IMR-90 (cell line): ENCODE measurements at regions not wholly inside any gene's neighbourhood (a gene's known extent, or its start where the extent isn't known, plus 50 kb on each side); places are given as distances from the start of the nearest gene placed in this dataset.

Experiments used
- ATAC-seq: fragments of 200-7000 bp; cut with Tn5 transposase; 2 replicates; pipeline ENCODE4 v1.9.1; 2020; ENCODE audit warnings: low read depth, mild to moderate bottlenecking, moderate library complexity
- BruUV-seq: library from RNA; stranded (reverse); fragments of 400-500 nt; replicated peaks from 2 replicates; lab custom pipeline; 2021; lab: Mats Ljungman, UMichigan
- CTCF ChIA-PET: fragments of 300-600 bp; formaldehyde crosslinking; extraction: SDS; loops from one replicate; lab custom pipeline; 2021; ENCODE audit warnings: antibody characterized with exemption; lab: Yijun Ruan, JAX
- POLR2A ChIA-PET: fragments of 300-600 bp; sonication (Branson Sonifier 250); formaldehyde crosslinking; loops from one replicate; lab custom pipeline; 2022; ENCODE audit warnings: antibody characterized with exemption; ENCODE audit not compliant: unreplicated experiment; lab: Charles Lee
- DNase-seq: peaks from one replicate; pipeline ENCODE4 v3.0.0; 2013
- H2AFZ ChIP-seq: replicated peaks from 2 replicates; pipeline ENCODE3; 2013; ENCODE audit warnings: low read length, mild to moderate bottlenecking; ENCODE audit not compliant: poor library complexity
- H2AK5ac ChIP-seq: 2 replicates; pipeline ENCODE4 v1.6.1; 2013; ENCODE audit warnings: low read depth, low read length, inconsistent platforms
- H2AK9ac ChIP-seq: replicated peaks from 2 replicates; pipeline ENCODE3; 2013; ENCODE audit warnings: mild to moderate bottlenecking, low read depth, low read length, moderate library complexity; ENCODE audit not compliant: poor library complexity
- H2BK120ac ChIP-seq: 2 replicates; pipeline ENCODE4 v1.6.1; 2013; ENCODE audit warnings: low read depth, low read length, inconsistent platforms
- H2BK15ac ChIP-seq: 3 replicates; pipeline ENCODE4 v1.6.1; 2013; ENCODE audit warnings: low read depth, low read length, inconsistent platforms
- H2BK20ac ChIP-seq: 2 replicates; pipeline ENCODE4 v1.6.1; 2013; ENCODE audit warnings: low read depth, mild to moderate bottlenecking, inconsistent platforms, low read length, moderate library complexity
- H2BK5ac ChIP-seq: 2 replicates; pipeline ENCODE4 v1.6.1; 2013; ENCODE audit warnings: mild to moderate bottlenecking, low read depth, low read length, inconsistent platforms; ENCODE audit not compliant: poor library complexity, severe bottlenecking
- H3K14ac ChIP-seq: replicated peaks from 2 replicates; pipeline ENCODE4 v1.6.1; 2013; ENCODE audit warnings: low read depth, low read length, inconsistent platforms
- H3K18ac ChIP-seq: 2 replicates; pipeline ENCODE4 v1.6.1; 2013; ENCODE audit warnings: low read depth, low read length, control low read depth
- H3K23ac ChIP-seq: 2 replicates; pipeline ENCODE4 v1.6.1; 2013; ENCODE audit warnings: low read depth, low read length, inconsistent platforms
- H3K27ac ChIP-seq: 2 replicates; pipeline ENCODE4 v1.5.1; 2013; ENCODE audit warnings: mild to moderate bottlenecking, control low read depth, low read length; ENCODE audit not compliant: insufficient read depth
- H3K27me3 ChIP-seq: 2 replicates; pipeline ENCODE4 v1.6.1; 2013; ENCODE audit warnings: low read length; ENCODE audit not compliant: control insufficient read depth, insufficient read depth
- H3K36me3 ChIP-seq: 2 replicates; pipeline ENCODE4 v1.6.1; 2013; ENCODE audit warnings: low read length, mixed read lengths; ENCODE audit not compliant: control insufficient read depth, insufficient read depth
- H3K4ac ChIP-seq: 2 replicates; pipeline ENCODE4 v1.6.1; 2013; ENCODE audit warnings: low read depth, low read length, inconsistent platforms
- H3K4me1 ChIP-seq: 2 replicates; pipeline ENCODE4 v1.6.1; 2013; ENCODE audit warnings: low read length, mixed read lengths; ENCODE audit not compliant: control insufficient read depth, insufficient read depth
- H3K4me2 ChIP-seq: 2 replicates; pipeline ENCODE4 v1.6.1; 2013; ENCODE audit warnings: low read depth, mild to moderate bottlenecking, control low read depth, low read length, moderate library complexity
- H3K4me3 ChIP-seq: 2 replicates; pipeline ENCODE4 v1.5.1; 2013; ENCODE audit warnings: low read depth, mild to moderate bottlenecking, control low read depth, low read length, moderate library complexity; ENCODE audit not compliant: insufficient read depth
- H3K56ac ChIP-seq: 2 replicates; pipeline ENCODE4 v1.6.1; 2013; ENCODE audit warnings: low read length, inconsistent platforms; ENCODE audit not compliant: insufficient read depth; ENCODE audit errors: extremely low read depth
- H3K79me1 ChIP-seq, 2 experiments: 2 replicates each; pipeline ENCODE4 v1.6.1; 2013; ENCODE audit warnings: low read length in 2 of 2, inconsistent platforms in 1 of 2, low read depth in 1 of 2
- H3K9ac ChIP-seq: 2 replicates; pipeline ENCODE4 v1.6.1; 2013; ENCODE audit warnings: low read depth, low read length, control low read depth
- H3K9me1 ChIP-seq: 2 replicates; pipeline ENCODE4 v1.6.1; 2013; ENCODE audit warnings: low read length, inconsistent platforms; ENCODE audit not compliant: insufficient read depth
- H3K9me3 ChIP-seq: 2 replicates; pipeline ENCODE4 v1.6.1; 2013; ENCODE audit warnings: low read length; ENCODE audit not compliant: control insufficient read depth, insufficient read depth
- H4K20me1 ChIP-seq: 2 replicates; pipeline ENCODE4 v1.6.1; 2013; ENCODE audit warnings: low read length, inconsistent platforms; ENCODE audit not compliant: insufficient read depth
- H4K5ac ChIP-seq: 2 replicates; pipeline ENCODE4 v1.6.1; 2013; ENCODE audit warnings: mild to moderate bottlenecking, low read depth, low read length, control low read depth
- H4K8ac ChIP-seq, 2 experiments: 2 replicates each; pipeline ENCODE4 v1.6.1; 2013; ENCODE audit warnings: low read depth in 2 of 2, low read length in 2 of 2, control low read depth in 1 of 2, inconsistent platforms in 1 of 2
- H4K91ac ChIP-seq: 2 replicates; pipeline ENCODE4 v1.6.1; 2013; ENCODE audit warnings: low read depth, low read length, inconsistent platforms; ENCODE audit not compliant: insufficient read depth
- POLR2A ChIP-seq: IDR thresholded peaks from 2 replicates; pipeline ENCODE4 v1.6.1; 2012; ENCODE audit warnings: mild to moderate bottlenecking, low read depth, low read length
- WGBS, 2 experiments: methylation state at CpG; one replicate each; pipeline versions ENCODE4 v1.1.5 to v1.1.7; 2013; ENCODE audit warnings: missing lambda C conversion rate in 2 of 2; ENCODE audit not compliant: insufficient read length in 1 of 2; ENCODE audit errors: extremely low coverage in 2 of 2; 5-methylcytosine and 5-hydroxymethylcytosine counted together
- dilution Hi-C: fragments of 300-500 bp; cut with HindIII; formaldehyde crosslinking; loops from one replicate; pipeline ENCODE4 v1.14.3; 2018; ENCODE audit warnings: low sequenced_read_pairs; ENCODE audit not compliant: unreplicated experiment
- in situ Hi-C: fragments of 300-500 bp; cut with MboI; formaldehyde crosslinking; loops from 3 replicates; pipeline ENCODE4 v1.14.3; 2019; ENCODE audit warnings: low sequenced_read_pairs, inconsistent platforms, mixed read lengths
- intact Hi-C: fragments of 100-400 bp; cut with micrococcal nuclease; formaldehyde crosslinking; loops from 2 replicates; pipeline ENCODE4 v1.10.0; 2022

GRCh38 chr4:165620913-165621312, 242.1 kb downstream of the CPE start:
- H3K79me1 ChIP-seq, result no peaks in the 10 kb centered on the region
- H3K4me1 ChIP-seq, result no peaks in the 10 kb centered on the region
- CTCF ChIA-PET, result no interaction called here
- dilution Hi-C loops (no loop called here), in situ Hi-C loops (no loop called here), intact Hi-C loops (no loop called here)
- H2AFZ ChIP-seq, result no peak overlapping the region
- no peak for ATAC-seq
- H3K4me3 ChIP-seq, result no peak overlapping the region
- no peak overlapping the region for H3K56ac ChIP-seq
- POLR2A ChIA-PET, result no interaction called here
- no peak overlapping the region for H2AK9ac ChIP-seq
- no peak overlapping the region for H3K23ac ChIP-seq
- no peak overlapping the region for H3K27ac ChIP-seq
- H4K8ac ChIP-seq, result no peak overlapping the region
- H3K9me3 ChIP-seq, result peaks cover 7% of the 10 kb centered on the region
- no peak overlapping the region for H2BK120ac ChIP-seq
- no peaks in the 10 kb centered on the region for H3K36me3 ChIP-seq
- BruUV-seq, result no TSS peak
- no CpG with 5 or more reads among the region's 3 CpGs for WGBS, 2 experiments
- no peaks in the 10 kb centered on the region for H3K27me3 ChIP-seq
- no peak overlapping the region for H2BK20ac ChIP-seq
- no peak overlapping the region for H2AK5ac ChIP-seq
- TF ChIP-seq POLR2A, result no peak
- H4K20me1 ChIP-seq, result no peaks in the 10 kb centered on the region
- H3K9me1 ChIP-seq, result no peaks in the 10 kb centered on the region
- H4K5ac ChIP-seq, result no peak overlapping the region
- no peak for DNase-seq
- H3K4ac ChIP-seq, result no peak overlapping the region
- no peak overlapping the region for H3K18ac ChIP-seq
- H3K9ac ChIP-seq, result no peak overlapping the region
- no peak overlapping the region for H3K4me2 ChIP-seq
- no peak overlapping the region for H2BK15ac ChIP-seq
- no peak overlapping the region for H3K14ac ChIP-seq
- no peak overlapping the region for H4K91ac ChIP-seq
- no peak overlapping the region for H2BK5ac ChIP-seq
